HEK293 (cell line): ENCODE measurements at regions not wholly inside any gene's neighbourhood (a gene's known extent, or its start where the extent isn't known, plus 50 kb on each side); places are given as distances from the start of the nearest gene placed in this dataset.

Experiments used
- CTCF ChIP-seq: fragments of 450-650 bp; formaldehyde crosslinking; IDR thresholded peaks from 2 replicates; pipeline ENCODE4 v1.5.1; 2016; ENCODE audit warnings: missing biosample characterization, missing genetic modification characterization
- GLIS2 ChIP-seq: fragments of 450-650 bp; formaldehyde crosslinking; IDR thresholded peaks from 2 replicates; pipeline ENCODE4 v1.5.1; 2016; ENCODE audit warnings: missing biosample characterization, missing genetic modification characterization
- MEIS1 ChIP-seq: sonication (generic); formaldehyde crosslinking; IDR thresholded peaks from 2 replicates; pipeline ENCODE4 v1.8.1; 2022; ENCODE audit warnings: missing genetic modification reagents, mild to moderate bottlenecking, borderline replicate concordance
- PATZ1 ChIP-seq: fragments of 450-650 bp; formaldehyde crosslinking; IDR thresholded peaks from 2 replicates; pipeline ENCODE4 v1.5.1; 2016; ENCODE audit warnings: missing biosample characterization, missing genetic modification characterization
- SP2 ChIP-seq: fragments of 450-650 bp; formaldehyde crosslinking; IDR thresholded peaks from 2 replicates; pipeline ENCODE4 v1.5.1; 2016; ENCODE audit warnings: missing biosample characterization, missing genetic modification characterization
- ZBTB10 ChIP-seq: fragments of 450-650 bp; formaldehyde crosslinking; IDR thresholded peaks from 2 replicates; pipeline ENCODE4 v1.5.1; 2016; ENCODE audit warnings: missing biosample characterization, missing genetic modification characterization
- ZNF112 ChIP-seq: fragments of 450-650 bp; formaldehyde crosslinking; IDR thresholded peaks from 2 replicates; pipeline ENCODE4 v1.5.0; 2017; ENCODE audit warnings: missing biosample characterization, missing genetic modification characterization
- ZNF24 ChIP-seq: fragments of 450-650 bp; formaldehyde crosslinking; IDR thresholded peaks from 2 replicates; pipeline ENCODE4 v1.5.1; 2016; ENCODE audit warnings: missing biosample characterization, missing genetic modification characterization
- ZNF248 ChIP-seq: fragments of 450-650 bp; formaldehyde crosslinking; IDR thresholded peaks from 2 replicates; pipeline ENCODE4 v1.5.1; 2017; ENCODE audit warnings: missing biosample characterization, missing genetic modification characterization
- ZNF302 ChIP-seq: fragments of 450-650 bp; formaldehyde crosslinking; IDR thresholded peaks from 2 replicates; pipeline ENCODE4 v1.5.1; 2016; ENCODE audit warnings: missing biosample characterization, missing genetic modification characterization, low read depth
- ZNF48 ChIP-seq: fragments of 450-650 bp; formaldehyde crosslinking; IDR thresholded peaks from 2 replicates; pipeline ENCODE4 v1.5.1; 2016; ENCODE audit warnings: missing biosample characterization, missing genetic modification characterization

DNA sequence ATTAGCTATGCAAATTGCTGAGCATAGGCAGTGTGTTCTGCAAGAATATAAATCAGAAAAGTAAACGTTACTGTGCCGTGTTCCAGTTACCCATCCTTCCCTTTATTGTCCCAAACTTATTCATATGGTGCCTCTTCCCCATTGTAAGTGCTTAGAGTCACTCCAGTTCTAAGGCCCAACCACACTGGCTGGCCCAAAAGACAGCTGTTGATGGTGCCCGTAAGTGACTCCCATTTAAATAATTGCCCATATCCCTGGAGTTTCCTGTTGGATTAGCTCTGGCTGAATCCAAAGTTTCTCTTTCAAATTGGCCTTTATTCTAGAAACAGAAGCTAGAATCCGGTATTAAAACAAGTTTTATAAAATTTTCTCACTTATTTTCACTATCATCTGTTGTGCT, 400.1 kb upstream of the DDHD1 start:
- no peak for TF ChIP-seq GLIS2 (tag by site-specific recombination)
- no peak for TF ChIP-seq ZNF24 (tag by site-specific recombination)
- TF ChIP-seq CTCF (tag by site-specific recombination): no peak
- TF ChIP-seq ZNF48 (tag by site-specific recombination): no peak
- TF ChIP-seq ZNF112 (tag by site-specific recombination): no peak
- TF ChIP-seq MEIS1: no peak
- no peak for TF ChIP-seq PATZ1
- no peak for TF ChIP-seq ZBTB10 (tag by site-specific recombination)
- TF ChIP-seq SP2 (tag by site-specific recombination): no peak
- TF ChIP-seq ZNF248 (tag by site-specific recombination): no peak
- no peak for TF ChIP-seq ZNF302
